ENCODE measurements at regions not wholly inside any gene's neighbourhood (a gene's known extent, or its start where the extent isn't known, plus 50 kb on each side); places are given as distances from the start of the nearest gene placed in this dataset.

DNA sequence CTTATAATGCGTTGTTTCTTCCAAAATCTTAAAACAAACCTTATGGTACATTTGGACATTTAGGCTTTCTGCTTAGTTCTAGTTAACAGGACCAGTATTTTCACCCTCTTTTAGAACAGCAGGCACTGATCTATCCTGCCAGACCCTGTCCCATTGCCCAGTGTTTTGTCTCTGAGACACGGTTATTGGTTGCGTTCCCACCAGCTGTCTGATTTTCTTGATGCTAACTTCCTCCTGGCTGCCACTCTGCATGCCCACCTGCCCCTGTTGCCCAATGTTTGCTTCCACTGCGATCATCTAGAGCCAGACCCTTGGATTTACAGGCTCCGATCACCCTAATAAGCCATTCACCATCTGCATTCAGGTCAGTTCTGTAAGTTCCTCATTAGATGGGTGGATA is 506.0 kb upstream of the CDH6 start:
- TF ChIP-seq POLR2A (IDR thresholded peaks at IDR 0.05; ENCODE audit: control extremely low read depth in 1 of 2, low read depth in 2 of 2, low read length in 2 of 2) (no peak), RNF2 (IDR thresholded peaks at IDR 0.05; ENCODE audit: borderline replicate concordance, low read depth, low read length, missing control alignments, poor library complexity, severe bottlenecking) (no peak), CTCF (IDR thresholded peaks at IDR 0.05; ENCODE audit: control extremely low read depth in 1 of 3, insufficient read depth in 1 of 3, low read depth in 1 of 3, low read length in 3 of 3) (no peak), CBX8 (IDR thresholded peaks at IDR 0.05; ENCODE audit: borderline replicate concordance, low read depth, low read length) (no peak), RFX5 (IDR thresholded peaks at IDR 0.05; ENCODE audit: borderline replicate concordance, low read depth, low read length) (no peak), POLR2AphosphoS5 (IDR thresholded peaks at IDR 0.05; ENCODE audit: low read depth, low read length) (no peak), EZH2 (IDR thresholded peaks at IDR 0.05; ENCODE audit: low read depth, low read length, severe bottlenecking) (no peak), SRF (IDR thresholded peaks at IDR 0.05; ENCODE audit: low read depth, low read length) (no peak), TAF1 (IDR thresholded peaks at IDR 0.05; ENCODE audit: low read depth, low read length) (no peak), EGR1 (IDR thresholded peaks at IDR 0.05; ENCODE audit: borderline replicate concordance, low read depth, low read length) (no peak)
- TF ChIP-seq, protein P1, sequence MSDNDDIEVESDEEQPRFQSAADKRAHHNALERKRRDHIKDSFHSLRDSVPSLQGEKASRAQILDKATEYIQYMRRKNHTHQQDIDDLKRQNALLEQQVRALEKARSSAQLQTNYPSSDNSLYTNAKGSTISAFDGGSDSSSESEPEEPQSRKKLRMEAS (IDR thresholded peaks at IDR 0.05) = no peak

All from H1 (cell line).